ENCODE measurements at regions not wholly inside any gene's neighbourhood (a gene's known extent, or its start where the extent isn't known, plus 50 kb on each side); places are given as distances from the start of the nearest gene placed in this dataset.

DNA sequence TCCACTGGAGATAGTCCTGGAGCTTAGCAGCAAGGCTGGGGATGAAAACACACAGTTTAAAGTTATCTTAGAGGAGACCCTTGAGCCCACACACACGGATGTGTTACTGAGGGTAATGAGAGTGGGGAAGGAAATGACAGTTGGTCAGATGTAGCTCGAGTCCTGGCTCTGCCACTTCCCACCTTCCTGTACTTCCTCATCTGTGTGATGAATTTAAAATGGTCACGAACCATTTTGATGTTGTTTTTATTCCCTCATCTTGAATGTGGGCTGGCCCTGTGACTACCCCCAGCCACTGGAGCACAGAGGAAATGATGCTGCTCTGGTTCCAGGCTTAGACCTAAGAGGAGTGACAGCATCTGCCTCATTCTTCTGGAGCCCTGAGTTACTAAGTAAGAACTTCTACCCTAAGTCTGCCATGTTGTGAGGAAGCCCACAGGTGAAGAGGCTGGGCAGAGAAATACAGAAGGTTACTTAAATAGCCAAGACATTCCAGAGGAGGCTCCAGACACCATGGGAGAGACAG lies 141.2 kb downstream of the NRN1 start:
- Histone ChIP-seq H2AFZ (ENCODE audit: low read length) (no peak overlapping the region), H3K9me3 (ENCODE audit: control insufficient read depth, low read depth, low read length) (no peaks in the 10 kb centered on the region), H3K27ac (ENCODE audit: insufficient read length, low read depth, low read length) (no peak overlapping the region), H4K20me1 (ENCODE audit: control insufficient read depth, insufficient read depth, insufficient read length) (no peaks in the 10 kb centered on the region), H3K4me1 (ENCODE audit: insufficient read depth, low read length) (no peaks in the 10 kb centered on the region), H2BK5ac (ENCODE audit: insufficient read length, low read length) (no peak overlapping the region), H4K5ac (ENCODE audit: insufficient read length, low read depth, low read length) (no peak overlapping the region), H4K91ac (ENCODE audit: insufficient read length, low read depth, low read length) (no peak overlapping the region), H3K23me2 (ENCODE audit: insufficient read length, low read depth, low read length, poor library complexity, severe bottlenecking) (no peaks in the 10 kb centered on the region), H3T11ph (ENCODE audit: low read length) (no peak overlapping the region), H2BK15ac (ENCODE audit: low read depth, low read length) (no peak overlapping the region), H2AK5ac (ENCODE audit: insufficient read length, low read length) (no peak overlapping the region), H3K4ac (ENCODE audit: low read depth, low read length) (no peak overlapping the region), H3K14ac (ENCODE audit: insufficient read depth, low read length) (no peak overlapping the region), H3K18ac (ENCODE audit: insufficient read length, low read depth, low read length) (no peak overlapping the region), H3K9ac (ENCODE audit: extremely low read depth, insufficient read length, low read length) (no peak overlapping the region), H3K27me3 (ENCODE audit: insufficient read depth, low read length) (no peaks in the 10 kb centered on the region), H3K79me1 (ENCODE audit: insufficient read depth, low read depth, low read length, poor library complexity, severe bottlenecking) (no peaks in the 10 kb centered on the region), H3K23ac (ENCODE audit: insufficient read length, low read depth, low read length) (no peak overlapping the region), H3K79me2 (ENCODE audit: insufficient read depth, low read length) (no peaks in the 10 kb centered on the region), H4K8ac (replicated peaks; ENCODE audit: insufficient read length, low read depth, low read length) (no peak overlapping the region), H3K4me2 (ENCODE audit: insufficient read depth, insufficient read length, low read length) (no peak overlapping the region), H3K56ac (ENCODE audit: insufficient read length, low read depth, low read length) (no peak overlapping the region), H2BK20ac (ENCODE audit: low read depth, low read length, poor library complexity, severe bottlenecking) (no peak overlapping the region), H2BK12ac (ENCODE audit: insufficient read length, low read depth, low read length) (no peak overlapping the region), H2BK120ac (ENCODE audit: low read depth, low read length, poor library complexity, severe bottlenecking) (no peak overlapping the region)
- Mint-ChIP-seq H3K27me3 (ENCODE audit: low read depth) (peaks cover 31% of the 10 kb centered on the region), H3K27ac (peak overlapping the region in 1 of 3 experiments; percentile 64; a peak in 1 of 7 replicates), H3K9me3 (no peaks in the 10 kb centered on the region; a peak in 3 of 5 replicates), H3K4me1 (no peaks in the 10 kb centered on the region), H3K36me3 (ENCODE audit: insufficient read depth in 1 of 3, low read depth in 3 of 3) (no peaks in the 10 kb centered on the region), H3K4me3 (no peak overlapping the region)
- no CpG with 5 or more reads among the region's 3 CpGs for WGBS (ENCODE audit: extremely low coverage, insufficient read length, low lambda C conversion rate)
- TF ChIP-seq, protein P1, sequence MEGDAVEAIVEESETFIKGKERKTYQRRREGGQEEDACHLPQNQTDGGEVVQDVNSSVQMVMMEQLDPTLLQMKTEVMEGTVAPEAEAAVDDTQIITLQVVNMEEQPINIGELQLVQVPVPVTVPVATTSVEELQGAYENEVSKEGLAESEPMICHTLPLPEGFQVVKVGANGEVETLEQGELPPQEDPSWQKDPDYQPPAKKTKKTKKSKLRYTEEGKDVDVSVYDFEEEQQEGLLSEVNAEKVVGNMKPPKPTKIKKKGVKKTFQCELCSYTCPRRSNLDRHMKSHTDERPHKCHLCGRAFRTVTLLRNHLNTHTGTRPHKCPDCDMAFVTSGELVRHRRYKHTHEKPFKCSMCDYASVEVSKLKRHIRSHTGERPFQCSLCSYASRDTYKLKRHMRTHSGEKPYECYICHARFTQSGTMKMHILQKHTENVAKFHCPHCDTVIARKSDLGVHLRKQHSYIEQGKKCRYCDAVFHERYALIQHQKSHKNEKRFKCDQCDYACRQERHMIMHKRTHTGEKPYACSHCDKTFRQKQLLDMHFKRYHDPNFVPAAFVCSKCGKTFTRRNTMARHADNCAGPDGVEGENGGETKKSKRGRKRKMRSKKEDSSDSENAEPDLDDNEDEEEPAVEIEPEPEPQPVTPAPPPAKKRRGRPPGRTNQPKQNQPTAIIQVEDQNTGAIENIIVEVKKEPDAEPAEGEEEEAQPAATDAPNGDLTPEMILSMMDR (conservative IDR thresholded peaks at IDR 0.05) = no peak
- no peak for DNase-seq
